Karpas-422 (cell line): ENCODE measurements at regions not wholly inside any gene's neighbourhood (a gene's known extent, or its start where the extent isn't known, plus 50 kb on each side); places are given as distances from the start of the nearest gene placed in this dataset.

Experiments used
- DNase-seq: peaks from one replicate; pipeline ENCODE4 v3.0.0-alpha.2; 2015
- H2AFZ ChIP-seq: fragments of 200-600 bp; sonication (generic); 2 replicates; pipeline ENCODE4 v1.6.1; 2014; ENCODE audit warnings: antibody characterized with exemption, low read length, mixed read lengths
- H3K27ac ChIP-seq: fragments of 200-600 bp; sonication (generic); 2 replicates; pipeline ENCODE4 v1.5.1; 2014; ENCODE audit warnings: mild to moderate bottlenecking, low read length, moderate library complexity
- H3K27me3 ChIP-seq: fragments of 200-600 bp; sonication (generic); 2 replicates; pipeline ENCODE4 v1.6.1; 2014; ENCODE audit warnings: low read length, mixed read lengths
- H3K36me3 ChIP-seq: fragments of 200-600 bp; sonication (generic); 2 replicates; pipeline ENCODE4 v1.6.1; 2014; ENCODE audit warnings: low read length, mixed read lengths; ENCODE audit not compliant: insufficient read depth
- H3K4me1 ChIP-seq: fragments of 200-600 bp; sonication (generic); 2 replicates; pipeline ENCODE4 v1.6.1; 2014; ENCODE audit warnings: mild to moderate bottlenecking, low read length, mixed read lengths
- H3K4me2 ChIP-seq: fragments of 200-600 bp; sonication (generic); 2 replicates; pipeline ENCODE4 v1.6.1; 2014; ENCODE audit warnings: low read length, low read depth, mild to moderate bottlenecking; ENCODE audit not compliant: poor library complexity, severe bottlenecking
- H3K4me3 ChIP-seq: fragments of 200-600 bp; sonication (generic); 2 replicates; pipeline ENCODE4 v1.5.1; 2014; ENCODE audit warnings: mild to moderate bottlenecking, antibody characterized with exemption, low read length, mixed read lengths
- H3K79me2 ChIP-seq: fragments of 200-600 bp; sonication (generic); 2 replicates; pipeline ENCODE4 v1.6.1; 2014; ENCODE audit warnings: mild to moderate bottlenecking, low read length, mixed read lengths
- H3K9ac ChIP-seq: fragments of 200-600 bp; sonication (generic); 2 replicates; pipeline ENCODE4 v1.6.0; 2014; ENCODE audit warnings: low read length
- H3K9me2 ChIP-seq: fragments of 200-600 bp; sonication (generic), shearing (Covaris generic); replicated peaks from 2 replicates; pipeline ENCODE4 v1.6.0; 2014; ENCODE audit warnings: mild to moderate bottlenecking, low read length, moderate library complexity; ENCODE audit not compliant: insufficient read depth
- H3K9me3 ChIP-seq: fragments of 300-700, 200-600 bp; sonication (generic); 2 replicates; pipeline ENCODE4 v1.6.1; 2014; ENCODE audit warnings: low read length, mixed read lengths
- H4K20me1 ChIP-seq: fragments of 200-600 bp; sonication (generic); 2 replicates; pipeline ENCODE4 v1.6.1; 2014; ENCODE audit warnings: mild to moderate bottlenecking, antibody characterized with exemption, low read length, low read depth; ENCODE audit not compliant: insufficient read depth

DNA sequence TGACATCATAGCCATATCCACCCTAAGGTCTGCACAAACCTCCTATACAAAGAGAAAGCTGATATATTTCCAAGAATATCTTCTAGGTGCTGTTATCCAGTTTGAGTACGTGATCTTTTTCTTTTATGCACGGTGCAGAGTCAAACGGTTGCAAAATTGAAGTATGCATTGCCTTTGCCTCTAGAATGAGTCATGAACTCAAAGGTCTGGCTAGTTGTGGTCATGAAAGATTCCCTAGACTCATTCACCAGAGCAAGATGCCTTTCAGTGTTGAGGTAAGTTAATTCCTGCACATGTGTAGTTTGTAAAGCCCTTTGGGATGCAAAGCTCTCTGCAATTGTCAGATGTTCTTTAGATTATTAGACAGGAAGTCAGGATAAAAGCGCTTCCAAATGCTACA, 704.4 kb downstream of the PCDH19 start:
- no peak overlapping the region for H3K4me3 ChIP-seq
- no peaks in the 10 kb centered on the region for H3K27me3 ChIP-seq
- H3K9ac ChIP-seq: no peak overlapping the region
- DNase-seq: no peak
- H3K36me3 ChIP-seq: no peaks in the 10 kb centered on the region
- no peak overlapping the region for H3K4me2 ChIP-seq
- H3K27ac ChIP-seq: no peak overlapping the region
- no peaks in the 10 kb centered on the region for H3K79me2 ChIP-seq
- no peaks in the 10 kb centered on the region; the same call in 1 of the 2 replicates for H3K9me2 ChIP-seq
- no peaks in the 10 kb centered on the region for H3K4me1 ChIP-seq
- H4K20me1 ChIP-seq: no peaks in the 10 kb centered on the region
- H3K9me3 ChIP-seq: peaks cover 3% of the 10 kb centered on the region; the same call in 1 of the 2 replicates
- no peak overlapping the region for H2AFZ ChIP-seq

DNA sequence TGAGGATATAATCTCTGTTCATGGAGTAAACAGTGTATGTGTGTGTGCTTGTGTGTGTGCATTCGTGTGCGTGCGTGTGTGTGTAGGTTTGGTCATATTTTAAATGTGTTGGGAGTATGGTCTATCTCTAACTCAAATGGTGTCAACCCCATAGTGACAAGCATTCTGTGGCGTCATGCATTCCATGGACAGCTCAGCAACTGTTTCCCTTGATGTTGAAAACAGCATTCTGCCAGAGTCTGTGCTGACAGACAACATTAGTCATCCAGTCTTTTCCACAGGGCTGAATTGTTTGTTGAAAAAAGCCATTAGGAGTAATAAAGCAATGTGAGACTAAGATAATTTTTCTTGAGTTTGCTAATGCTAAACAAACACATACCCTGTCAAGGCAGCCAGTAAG, 706.6 kb downstream of the PCDH19 start:
- Histone ChIP-seq H3K4me2 (no peak overlapping the region), H3K9me3 (peaks cover 3% of the 10 kb centered on the region; the same call in 1 of the 2 replicates), H3K4me1 (no peaks in the 10 kb centered on the region), H3K27ac (no peak overlapping the region), H3K4me3 (no peak overlapping the region), H3K79me2 (no peaks in the 10 kb centered on the region), H2AFZ (no peak overlapping the region), H3K9me2 (no peaks in the 10 kb centered on the region; the same call in 1 of the 2 replicates), H3K9ac (no peak overlapping the region), H3K36me3 (no peaks in the 10 kb centered on the region), H4K20me1 (no peaks in the 10 kb centered on the region), H3K27me3 (no peaks in the 10 kb centered on the region)
- no peak for DNase-seq

GRCh38 chrX:99698451-99698850, 711.6 kb downstream of the PCDH19 start:
- Histone ChIP-seq H3K4me1 (no peaks in the 10 kb centered on the region), H3K9me2 (no peaks in the 10 kb centered on the region), H4K20me1 (no peaks in the 10 kb centered on the region), H2AFZ (no peak overlapping the region), H3K4me3 (no peak overlapping the region), H3K36me3 (no peaks in the 10 kb centered on the region), H3K27me3 (no peaks in the 10 kb centered on the region), H3K79me2 (no peaks in the 10 kb centered on the region), H3K27ac (no peak overlapping the region), H3K4me2 (no peak overlapping the region), H3K9me3 (peaks cover 3% of the 10 kb centered on the region; the same call in 1 of the 2 replicates), H3K9ac (no peak overlapping the region)
- DNase-seq: no peak

- Histone ChIP-seq H3K9ac (no peak overlapping the region), H3K4me1 (no peaks in the 10 kb centered on the region), H4K20me1 (no peaks in the 10 kb centered on the region), H3K4me3 (no peak overlapping the region), H2AFZ (no peak overlapping the region), H3K79me2 (no peaks in the 10 kb centered on the region), H3K27ac (no peak overlapping the region), H3K36me3 (no peaks in the 10 kb centered on the region), H3K9me2 (no peaks in the 10 kb centered on the region), H3K9me3 (no peaks in the 10 kb centered on the region), H3K4me2 (no peak overlapping the region), H3K27me3 (no peaks in the 10 kb centered on the region)
- DNase-seq: no peak
Measured at GRCh38 chrX:99663136-99663535, 746.9 kb downstream of the PCDH19 start.

- H3K9me2 ChIP-seq: no peaks in the 10 kb centered on the region
- H3K9ac ChIP-seq: no peak overlapping the region
- no peak overlapping the region for H2AFZ ChIP-seq
- peaks cover 4% of the 10 kb centered on the region; the same call in 1 of the 2 replicates for H3K9me3 ChIP-seq
- no peak for DNase-seq
- H3K79me2 ChIP-seq: no peaks in the 10 kb centered on the region
- H3K4me1 ChIP-seq: no peaks in the 10 kb centered on the region
- no peaks in the 10 kb centered on the region for H3K36me3 ChIP-seq
- H3K27me3 ChIP-seq: no peaks in the 10 kb centered on the region
- H3K27ac ChIP-seq: no peak overlapping the region
- no peak overlapping the region for H3K4me2 ChIP-seq
- H3K4me3 ChIP-seq: no peak overlapping the region
- H4K20me1 ChIP-seq: no peaks in the 10 kb centered on the region
Measured at GRCh38 chrX:99654188-99654587, 755.9 kb downstream of the PCDH19 start.

GRCh38 chrX:99653352-99653751, 756.7 kb downstream of the PCDH19 start:
- no peak overlapping the region for H3K4me2 ChIP-seq
- H3K9me3 ChIP-seq: peaks cover 4% of the 10 kb centered on the region; the same call in 1 of the 2 replicates
- H3K4me3 ChIP-seq: no peak overlapping the region
- H3K36me3 ChIP-seq: no peaks in the 10 kb centered on the region
- no peaks in the 10 kb centered on the region for H3K27me3 ChIP-seq
- no peaks in the 10 kb centered on the region for H4K20me1 ChIP-seq
- no peaks in the 10 kb centered on the region for H3K79me2 ChIP-seq
- no peak overlapping the region for H3K27ac ChIP-seq
- no peak for DNase-seq
- H3K4me1 ChIP-seq: no peaks in the 10 kb centered on the region
- H2AFZ ChIP-seq: no peak overlapping the region
- no peak overlapping the region for H3K9ac ChIP-seq
- H3K9me2 ChIP-seq: no peaks in the 10 kb centered on the region

DNA sequence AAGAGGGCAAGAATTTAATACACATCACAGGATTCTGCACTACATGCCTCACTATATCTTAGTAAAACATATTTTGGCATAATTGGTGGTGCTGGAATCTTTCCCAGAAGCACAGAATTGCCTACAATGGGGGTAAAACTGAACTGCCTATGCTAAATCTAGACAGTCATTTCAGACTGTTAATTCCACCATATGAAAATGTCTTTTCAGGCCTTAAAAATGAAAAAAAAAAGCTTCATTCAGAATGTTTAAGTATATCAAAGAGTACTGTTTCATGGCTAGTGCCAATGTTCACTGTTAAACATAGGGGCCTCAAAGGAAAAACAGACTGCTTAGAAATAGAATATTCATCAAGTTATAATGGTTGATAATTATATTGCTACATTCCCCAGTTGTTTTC, 797.0 kb downstream of the PCDH19 start:
- Histone ChIP-seq H3K27ac (no peak overlapping the region), H3K9ac (no peak overlapping the region), H3K9me2 (no peaks in the 10 kb centered on the region), H3K9me3 (peaks cover 19% of the 10 kb centered on the region), H2AFZ (no peak overlapping the region), H3K4me2 (no peak overlapping the region), H3K4me3 (no peak overlapping the region), H4K20me1 (no peaks in the 10 kb centered on the region), H3K36me3 (no peaks in the 10 kb centered on the region), H3K79me2 (no peaks in the 10 kb centered on the region), H3K4me1 (no peaks in the 10 kb centered on the region), H3K27me3 (no peaks in the 10 kb centered on the region)
- DNase-seq: no peak

- peaks cover 6% of the 10 kb centered on the region for H3K9me3 ChIP-seq
- H3K4me1 ChIP-seq: no peaks in the 10 kb centered on the region
- H3K36me3 ChIP-seq: no peaks in the 10 kb centered on the region
- no peak overlapping the region for H2AFZ ChIP-seq
- no peak overlapping the region for H3K9ac ChIP-seq
- H4K20me1 ChIP-seq: no peaks in the 10 kb centered on the region
- no peaks in the 10 kb centered on the region for H3K27me3 ChIP-seq
- DNase-seq: no peak
- no peak overlapping the region for H3K4me3 ChIP-seq
- no peak overlapping the region for H3K4me2 ChIP-seq
- H3K27ac ChIP-seq: no peak overlapping the region
- no peaks in the 10 kb centered on the region for H3K79me2 ChIP-seq
- no peaks in the 10 kb centered on the region for H3K9me2 ChIP-seq
Measured at GRCh38 chrX:99603091-99603814, 806.8 kb downstream of the PCDH19 start.
